Neural progenitor cell (in vitro differentiated cells): ENCODE measurements at regions not wholly inside any gene's neighbourhood (a gene's known extent, or its start where the extent isn't known, plus 50 kb on each side); places are given as distances from the start of the nearest gene placed in this dataset.

ENCODE experiments used
- DNase-seq: peaks from one replicate; pipeline ENCODE4 v3.0.0-alpha.2; 2016; ENCODE audit warnings: low spot score
- H2AFZ ChIP-seq: fragments of 200-600 bp; sonication (generic); replicated peaks from 2 replicates; pipeline ENCODE4 v1.6.1; 2016; ENCODE audit warnings: antibody characterized with exemption
- H3F3A ChIP-seq: fragments of 200-600 bp; sonication (generic); 2 replicates; pipeline ENCODE4 v1.6.1; 2016; ENCODE audit warnings: antibody characterized with exemption, low read depth
- H3K27ac ChIP-seq: fragments of 200-600 bp; sonication (generic); 2 replicates; pipeline ENCODE4 v1.5.1; 2016; ENCODE audit warnings: mild to moderate bottlenecking
- H3K27me3 ChIP-seq: fragments of 200-600 bp; sonication (generic); 2 replicates; pipeline ENCODE4 v1.6.1; 2016; ENCODE audit warnings: mild to moderate bottlenecking, moderate library complexity
- H3K36me3 ChIP-seq: fragments of 200-600 bp; sonication (generic); 2 replicates; pipeline ENCODE4 v1.5.1; 2016
- H3K4me1 ChIP-seq: fragments of 200-600 bp; sonication (generic); 2 replicates; pipeline ENCODE4 v1.6.1; 2016; ENCODE audit warnings: mixed run types
- H3K4me2 ChIP-seq: fragments of 200-600 bp; sonication (generic); 2 replicates; pipeline ENCODE4 v1.6.1; 2016
- H3K4me3 ChIP-seq: fragments of 200-600 bp; sonication (generic); 2 replicates; pipeline ENCODE4 v1.5.1; 2016
- H3K79me2 ChIP-seq: fragments of 200-600 bp; sonication (generic); 2 replicates; pipeline ENCODE4 v1.6.1; 2016; ENCODE audit warnings: low read depth
- H3K9ac ChIP-seq: fragments of 200-600 bp; sonication (generic); 2 replicates; pipeline ENCODE4 v1.6.1; 2016
- H3K9me3 ChIP-seq: fragments of 200-600 bp; sonication (generic); 2 replicates; pipeline ENCODE4 v1.5.1; 2016; ENCODE audit warnings: low read depth
- H4K20me1 ChIP-seq: fragments of 200-600 bp; sonication (generic); 2 replicates; pipeline ENCODE4 v1.6.1; 2016; ENCODE audit warnings: low read depth
- H3K27ac Mint-ChIP-seq: 3 replicates; pipeline ENCODE4 v1.8.0; 2021; ENCODE audit warnings: mixed read lengths
- H3K27me3 Mint-ChIP-seq: 2 replicates; pipeline ENCODE4 v1.8.0; 2022; ENCODE audit warnings: low read depth, mild to moderate bottlenecking, inconsistent platforms, moderate library complexity, mixed read lengths; ENCODE audit not compliant: insufficient read depth
- H3K36me3 Mint-ChIP-seq: 3 replicates; pipeline ENCODE4 v1.8.0; 2021; ENCODE audit warnings: mixed read lengths
- H3K4me1 Mint-ChIP-seq: 3 replicates; pipeline ENCODE4 v1.8.0; 2021; ENCODE audit warnings: mixed read lengths
- H3K4me3 Mint-ChIP-seq: 3 replicates; pipeline ENCODE4 v1.8.0; 2021; ENCODE audit warnings: mild to moderate bottlenecking, moderate library complexity, mixed read lengths
- H3K9me3 Mint-ChIP-seq: 3 replicates; pipeline ENCODE4 v1.8.0; 2020; ENCODE audit warnings: mixed read lengths
- CTCF ChIP-seq: fragments of 200-600 bp; sonication (generic); IDR thresholded peaks from 2 replicates; pipeline ENCODE4 v1.5.1; 2017; ENCODE audit warnings: antibody characterized with exemption, mild to moderate bottlenecking
- EZH2 ChIP-seq: fragments of 200-600 bp; sonication (generic); IDR thresholded peaks from 2 replicates; pipeline ENCODE4 v1.6.1; 2017; ENCODE audit warnings: antibody characterized with exemption, mild to moderate bottlenecking, moderate library complexity
- EZH2phosphoT487 ChIP-seq: fragments of 200-600 bp; sonication (generic); IDR thresholded peaks from 2 replicates; pipeline ENCODE4 v1.6.1; 2017; ENCODE audit warnings: antibody characterized with exemption

- Histone ChIP-seq H3K4me1 (peaks cover 5% of the 10 kb centered on the region), H2AFZ (no peak overlapping the region), H3K9me3 (no peaks in the 10 kb centered on the region), H3K27me3 (no peaks in the 10 kb centered on the region), H3K36me3 (no peaks in the 10 kb centered on the region), H4K20me1 (no peaks in the 10 kb centered on the region), H3K4me3 (no peak overlapping the region), H3K27ac (no peak overlapping the region), H3K4me2 (no peak overlapping the region), H3K79me2 (no peaks in the 10 kb centered on the region), H3K9ac (no peak overlapping the region), H3F3A (peaks cover 3% of the 10 kb centered on the region)
- TF ChIP-seq EZH2: no peak
- TF ChIP-seq CTCF: no peak
- no peak for TF ChIP-seq EZH2phosphoT487
- Mint-ChIP-seq H3K4me3 (no peak overlapping the region), H3K27ac (no peak overlapping the region), H3K27me3 (peaks cover 2% of the 10 kb centered on the region), H3K36me3 (no peaks in the 10 kb centered on the region), H3K9me3 (no peaks in the 10 kb centered on the region), H3K4me1 (peaks cover 9% of the 10 kb centered on the region)
- no peak for DNase-seq
Measured at GRCh38 chr14:32008602-32009193, 68.4 kb upstream of the ARHGAP5 start.

GRCh38 chr14:32009221-32009975 lies 67.7 kb upstream of the ARHGAP5 start:
- peaks cover 10% of the 10 kb centered on the region for H3F3A ChIP-seq
- H3K27me3 ChIP-seq: no peaks in the 10 kb centered on the region
- DNase-seq: no peak
- Mint-ChIP-seq H3K27ac (no peak overlapping the region), H3K9me3 (no peaks in the 10 kb centered on the region), H3K36me3 (no peaks in the 10 kb centered on the region), H3K4me1 (peaks cover 16% of the 10 kb centered on the region), H3K4me3 (no peak overlapping the region), H3K27me3 (peaks cover 2% of the 10 kb centered on the region)
- H3K4me2 ChIP-seq: no peak overlapping the region
- no peaks in the 10 kb centered on the region for H3K36me3 ChIP-seq
- no peak overlapping the region for H3K4me3 ChIP-seq
- no peak overlapping the region for H3K9ac ChIP-seq
- H3K9me3 ChIP-seq: no peaks in the 10 kb centered on the region
- TF ChIP-seq EZH2phosphoT487 (no peak), CTCF (no peak), EZH2 (no peak)
- H3K79me2 ChIP-seq: no peaks in the 10 kb centered on the region
- no peak overlapping the region for H2AFZ ChIP-seq
- H3K4me1 ChIP-seq: peaks cover 11% of the 10 kb centered on the region
- H3K27ac ChIP-seq: no peak overlapping the region
- H4K20me1 ChIP-seq: no peaks in the 10 kb centered on the region

- Mint-ChIP-seq H3K9me3 (no peaks in the 10 kb centered on the region), H3K4me3 (no peak overlapping the region), H3K36me3 (no peaks in the 10 kb centered on the region), H3K4me1 (peaks cover 20% of the 10 kb centered on the region), H3K27ac (no peak overlapping the region), H3K27me3 (peaks cover 2% of the 10 kb centered on the region)
- DNase-seq: no peak
- no peaks in the 10 kb centered on the region for H3K9me3 ChIP-seq
- H3K9ac ChIP-seq: no peak overlapping the region
- H3K4me3 ChIP-seq: no peak overlapping the region
- no peaks in the 10 kb centered on the region for H3K27me3 ChIP-seq
- no peak overlapping the region for H3K27ac ChIP-seq
- H3F3A ChIP-seq: peaks cover 10% of the 10 kb centered on the region
- H3K36me3 ChIP-seq: no peaks in the 10 kb centered on the region
- no peak overlapping the region for H3K4me2 ChIP-seq
- no peak overlapping the region for H2AFZ ChIP-seq
- H4K20me1 ChIP-seq: no peaks in the 10 kb centered on the region
- H3K4me1 ChIP-seq: peaks cover 16% of the 10 kb centered on the region
- TF ChIP-seq EZH2 (no peak), EZH2phosphoT487 (no peak), CTCF (no peak)
- no peaks in the 10 kb centered on the region for H3K79me2 ChIP-seq
Measured at GRCh38 chr14:32009976-32010581, 67.0 kb upstream of the ARHGAP5 start.
